ENCODE measurements at regions not wholly inside any gene's neighbourhood (a gene's known extent, or its start where the extent isn't known, plus 50 kb on each side); places are given as distances from the start of the nearest gene placed in this dataset.

GRCh38 chr6:16020259-16020658, 108.6 kb upstream of the MYLIP start:
- no peak for TF ChIP-seq POLR2A (IDR thresholded peaks at IDR 0.05; ENCODE audit: low read depth, low read length)
- TF ChIP-seq CTCF (IDR thresholded peaks at IDR 0.05 in 2 of 3, conservative IDR thresholded peaks at IDR 0.05 in 1 of 3; ENCODE audit: control insufficient read depth in 2 of 3, extremely low read depth in 1 of 3, insufficient read depth in 1 of 3, low read depth in 3 of 3, low read length in 3 of 3): no peak
- TF ChIP-seq POLR2AphosphoS5 (IDR thresholded peaks at IDR 0.05; ENCODE audit: low read length): no peak
- no peak for TF ChIP-seq CEBPZ (IDR thresholded peaks at IDR 0.05; ENCODE audit: low read depth, low read length)
- no peak for TF ChIP-seq NRF1 (conservative IDR thresholded peaks at IDR 0.05; ENCODE audit: low read depth, low read length)
- no peak for TF ChIP-seq PRDM15 (CRISPR knock-in tag; IDR thresholded peaks at IDR 0.05)
- no peak for TF ChIP-seq SMC3 (IDR thresholded peaks at IDR 0.05; ENCODE audit: borderline replicate concordance, low read length)
- TF ChIP-seq TCF3 (IDR thresholded peaks at IDR 0.05; ENCODE audit: borderline replicate concordance, insufficient read depth, low read depth, low read length): no peak
- TF ChIP-seq RFX5 (IDR thresholded peaks at IDR 0.05; ENCODE audit: low read depth, low read length): no peak
- no peak for TF ChIP-seq YY1 (IDR thresholded peaks at IDR 0.05; ENCODE audit: low read depth, low read length)
- no peak for TF ChIP-seq RCOR1 (conservative IDR thresholded peaks at IDR 0.05; ENCODE audit: low read depth, low read length)
- TF ChIP-seq RAD21 (IDR thresholded peaks at IDR 0.05; ENCODE audit: insufficient read depth, low read depth, low read length): no peak

Measured in GM12878 (cell line).